SK-N-SH treated with all-trans-retinoic acid at 6 μM for 48 hours (cell line): ENCODE measurements at regions not wholly inside any gene's neighbourhood (a gene's known extent, or its start where the extent isn't known, plus 50 kb on each side); places are given as distances from the start of the nearest gene placed in this dataset.

Experiments used
- BACH2 ChIP-seq: fragments of 250-450 bp; sonication (Bioruptor Pico); IDR thresholded peaks from 2 replicates; pipeline ENCODE4 v1.9.0; 2021; ENCODE audit warnings: mild to moderate bottlenecking, borderline replicate concordance
- CREB5 ChIP-seq: fragments of 250-450 bp; sonication (Bioruptor Pico); IDR thresholded peaks from 2 replicates; pipeline ENCODE4 v1.5.1; 2020; ENCODE audit warnings: low read depth, mild to moderate bottlenecking, moderate library complexity
- CSDC2 ChIP-seq: fragments of 250-450 bp; sonication (Bioruptor Pico); IDR thresholded peaks from 2 replicates; pipeline ENCODE4 v1.5.0; 2020; ENCODE audit warnings: mild to moderate bottlenecking, moderate library complexity
- CSRNP3 ChIP-seq: fragments of 250-450 bp; sonication (Bioruptor Pico); IDR thresholded peaks from 2 replicates; pipeline ENCODE4 v1.5.1; 2021; ENCODE audit warnings: mild to moderate bottlenecking, moderate library complexity
- ISL1 ChIP-seq: fragments of 250-450 bp; sonication (Bioruptor Pico); IDR thresholded peaks from 2 replicates; pipeline ENCODE4 v2.1.2; 2022; ENCODE audit warnings: mild to moderate bottlenecking, moderate library complexity
- PATZ1 ChIP-seq: fragments of 250-450 bp; sonication (Bioruptor Pico); IDR thresholded peaks from 2 replicates; pipeline ENCODE4 v1.8.0; 2020; ENCODE audit warnings: mild to moderate bottlenecking, moderate library complexity, borderline replicate concordance
- POU6F1 ChIP-seq: fragments of 250-450 bp; sonication (Bioruptor Pico); IDR thresholded peaks from 2 replicates; pipeline ENCODE4 v1.8.0; 2021; ENCODE audit warnings: low read depth, mild to moderate bottlenecking, moderate library complexity, borderline replicate concordance
- RARB ChIP-seq: fragments of 250-450 bp; sonication (Bioruptor Pico); IDR thresholded peaks from 2 replicates; pipeline ENCODE4 v1.8.0; 2021; ENCODE audit warnings: mild to moderate bottlenecking, moderate library complexity
- TCF4 ChIP-seq: fragments of 250-450 bp; sonication (Bioruptor Pico); IDR thresholded peaks from 2 replicates; pipeline ENCODE4 v1.8.0; 2021; ENCODE audit warnings: mild to moderate bottlenecking, moderate library complexity, borderline replicate concordance
- ZC3H10 ChIP-seq: fragments of 250-450 bp; sonication (Bioruptor Pico); IDR thresholded peaks from 2 replicates; pipeline ENCODE4 v1.5.1; 2021; ENCODE audit warnings: mild to moderate bottlenecking, moderate library complexity
- ZFP3 ChIP-seq: fragments of 250-450 bp; sonication (Bioruptor Pico); IDR thresholded peaks from 2 replicates; pipeline ENCODE4 v1.5.0; 2020; ENCODE audit warnings: mild to moderate bottlenecking, moderate library complexity
- ZNF70 ChIP-seq: fragments of 450-650 bp; formaldehyde crosslinking; IDR thresholded peaks from 2 replicates; pipeline ENCODE4 v1.5.0; 2020; ENCODE audit warnings: mild to moderate bottlenecking, moderate library complexity
- ZNF8 ChIP-seq: fragments of 450-650 bp; formaldehyde crosslinking; IDR thresholded peaks from 2 replicates; pipeline ENCODE4 v1.5.0; 2020; ENCODE audit warnings: mild to moderate bottlenecking, moderate library complexity

- no peak for TF ChIP-seq BACH2
- TF ChIP-seq CSDC2 (CRISPR knock-in tag) = no peak
- TF ChIP-seq ZFP3 = no peak
- TF ChIP-seq TCF4 (CRISPR knock-in tag) = no peak
- TF ChIP-seq PATZ1 (CRISPR knock-in tag) = no peak
- no peak for TF ChIP-seq CSRNP3 (CRISPR knock-in tag)
- TF ChIP-seq RARB = no peak
- TF ChIP-seq CREB5 (CRISPR knock-in tag) = no peak
- TF ChIP-seq ISL1 = no peak
- TF ChIP-seq ZNF70 (CRISPR knock-in tag) = no peak
- no peak for TF ChIP-seq ZNF8 (CRISPR knock-in tag)
- TF ChIP-seq ZC3H10 = no peak
- no peak for TF ChIP-seq POU6F1 (CRISPR knock-in tag)
Measured at GRCh38 chr4:151600432-151600831, 160.4 kb downstream of the GATB start.
